HG02840 (cell line): ENCODE measurements at regions not wholly inside any gene's neighbourhood (a gene's known extent, or its start where the extent isn't known, plus 50 kb on each side); places are given as distances from the start of the nearest gene placed in this dataset.

Experiments used
- ATAC-seq: cut with Tn5 transposase; IDR thresholded peaks from one replicate; pipeline ENCODE4 v1.9.1; 2021; ENCODE audit warnings: mild to moderate bottlenecking, moderate library complexity, moderate number of reproducible peaks; ENCODE audit not compliant: unreplicated experiment, low FRiP score

DNA sequence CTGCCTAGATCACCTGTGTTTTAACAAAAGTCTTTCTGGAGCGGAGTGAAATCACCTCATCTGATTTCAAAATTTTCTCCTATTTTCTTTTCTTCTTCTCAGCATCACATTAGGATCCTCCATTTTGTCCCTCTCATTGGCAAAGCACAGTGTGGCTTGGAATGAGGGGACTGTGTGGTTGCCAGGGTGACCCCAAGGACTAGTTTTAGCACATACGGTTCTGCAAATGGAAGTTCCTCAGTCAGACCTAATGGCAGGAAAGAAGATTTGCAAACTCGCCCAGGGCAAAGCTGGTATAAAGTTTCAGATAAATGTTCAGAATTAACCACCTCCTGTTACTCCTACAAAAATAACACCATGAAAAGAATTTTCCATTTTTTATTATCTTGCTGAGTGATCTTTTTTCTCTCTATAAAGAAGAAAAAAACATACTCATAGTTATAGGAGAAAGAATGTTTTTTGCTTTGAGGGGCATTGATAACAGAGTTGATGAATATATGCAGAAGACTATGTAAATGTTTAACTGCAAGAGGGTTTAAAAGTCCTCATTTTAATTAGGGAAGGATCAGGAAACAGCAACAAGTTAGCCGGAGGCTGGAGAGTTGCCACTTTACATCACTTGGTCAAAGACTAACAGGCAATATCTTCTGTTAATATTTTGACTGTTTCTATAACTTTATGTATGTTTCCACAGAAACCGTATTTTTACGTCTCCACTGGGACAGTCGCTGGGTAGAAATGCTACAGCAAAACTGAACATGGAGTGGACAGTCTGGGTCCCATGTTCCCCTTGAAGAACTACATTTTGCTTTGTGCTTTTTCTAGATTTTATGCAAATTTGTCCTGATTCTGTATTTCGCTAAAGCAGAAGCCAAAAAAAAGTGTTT, 257.8 kb downstream of the NR2F1-AS1 start:
- no peak for ATAC-seq

DNA sequence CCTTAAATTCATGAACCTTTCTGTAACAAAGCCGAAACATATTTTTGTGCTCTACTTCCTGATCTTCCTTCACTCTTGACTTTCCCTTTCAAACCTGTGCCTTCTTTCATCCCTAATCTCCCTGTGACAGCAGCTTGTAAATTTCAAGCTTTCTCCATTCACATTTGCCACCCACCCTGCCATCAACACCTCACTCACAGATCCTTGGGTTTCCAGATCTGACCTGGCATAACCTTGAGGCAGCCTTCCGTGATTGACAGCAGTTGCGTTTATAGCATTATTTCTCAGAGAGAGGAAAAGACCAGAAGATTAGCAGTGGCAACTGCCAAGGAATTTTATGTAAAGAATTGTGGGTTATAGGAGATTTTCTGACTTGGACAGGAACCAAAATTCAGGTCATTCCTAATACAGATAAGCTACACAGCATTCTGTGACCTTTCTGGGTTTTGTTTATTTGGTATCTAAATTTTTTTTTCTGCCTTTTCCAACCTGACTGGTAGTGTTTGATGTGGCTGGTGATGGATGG, 260.0 kb downstream of the NR2F1-AS1 start:
- ATAC-seq: no peak

DNA sequence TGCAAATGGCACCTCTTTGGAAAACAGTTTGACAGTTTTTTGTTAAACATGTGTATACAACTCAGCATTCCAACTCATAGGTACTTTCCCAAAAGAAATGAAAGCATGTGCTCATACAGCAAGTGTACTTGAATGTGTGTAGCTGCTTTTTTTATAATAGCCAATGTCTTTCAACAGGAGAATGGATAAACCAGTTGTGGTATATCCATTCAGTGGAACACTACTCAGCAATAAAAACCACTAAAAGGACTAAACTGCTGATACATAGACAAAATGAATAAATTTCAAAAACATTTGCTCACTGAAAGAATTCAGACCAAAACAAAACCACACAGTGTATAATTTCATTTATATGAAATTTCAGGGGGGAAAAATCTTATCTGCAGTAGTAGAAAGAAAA, 267.3 kb downstream of the NR2F1-AS1 start:
- ATAC-seq: no peak

DNA sequence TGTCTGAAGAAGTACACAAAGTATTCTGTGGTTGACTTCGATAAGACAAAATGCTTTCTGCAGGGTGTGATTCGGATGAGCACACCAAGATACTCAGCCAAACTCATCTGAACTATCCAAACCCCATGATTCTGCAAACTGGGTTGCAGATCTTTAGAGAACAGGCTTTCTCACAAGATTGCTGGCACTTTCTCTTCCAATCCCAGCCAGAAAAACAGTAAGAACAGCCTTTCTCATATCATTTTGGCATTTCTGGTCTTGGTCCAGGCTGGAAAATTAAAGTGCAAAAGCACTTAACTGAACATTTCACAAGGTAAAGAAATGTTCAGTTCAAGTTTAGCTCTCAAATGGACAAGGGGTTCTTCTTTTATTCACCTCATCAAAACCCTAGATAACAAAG, 269.1 kb downstream of the NR2F1-AS1 start:
- no peak for ATAC-seq

DNA sequence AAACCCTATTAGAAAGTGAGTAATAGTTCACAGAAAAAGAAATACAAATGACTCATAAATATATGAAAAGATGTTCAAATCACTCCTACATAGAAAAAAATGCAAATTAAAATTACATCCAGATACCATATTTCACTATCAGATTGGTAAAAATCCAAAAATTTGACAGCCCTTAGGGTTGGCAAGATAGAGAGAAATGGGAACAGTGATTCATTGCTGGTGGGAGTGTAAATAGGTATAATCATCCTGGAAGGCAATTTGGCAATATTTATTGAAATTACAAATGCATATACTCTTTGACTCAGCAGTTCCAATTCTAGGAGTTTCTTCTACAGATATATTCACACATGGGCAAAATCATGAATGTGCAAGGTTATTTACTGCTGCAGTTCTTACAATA, 273.5 kb downstream of the NR2F1-AS1 start:
- ATAC-seq: no peak

DNA sequence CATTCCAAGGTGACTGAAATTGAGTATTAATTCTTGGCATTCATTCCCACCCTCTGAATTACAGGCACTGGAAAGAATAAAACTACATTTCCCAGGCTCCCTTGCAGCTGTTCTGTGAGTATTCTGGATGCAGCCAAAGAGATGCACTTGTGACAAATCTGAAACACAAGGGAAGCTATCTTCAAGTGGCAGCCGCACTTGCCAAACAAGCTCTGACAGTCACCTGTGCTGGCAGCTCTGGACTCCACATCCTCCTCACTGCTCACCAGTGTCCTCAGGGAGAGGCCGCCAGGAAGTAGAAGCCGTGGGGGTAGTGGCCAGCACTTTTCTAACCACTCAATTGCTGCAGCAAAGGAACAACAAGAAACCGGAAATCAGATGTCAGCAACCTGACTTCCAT, 275.0 kb downstream of the NR2F1-AS1 start:
- no peak for ATAC-seq

DNA sequence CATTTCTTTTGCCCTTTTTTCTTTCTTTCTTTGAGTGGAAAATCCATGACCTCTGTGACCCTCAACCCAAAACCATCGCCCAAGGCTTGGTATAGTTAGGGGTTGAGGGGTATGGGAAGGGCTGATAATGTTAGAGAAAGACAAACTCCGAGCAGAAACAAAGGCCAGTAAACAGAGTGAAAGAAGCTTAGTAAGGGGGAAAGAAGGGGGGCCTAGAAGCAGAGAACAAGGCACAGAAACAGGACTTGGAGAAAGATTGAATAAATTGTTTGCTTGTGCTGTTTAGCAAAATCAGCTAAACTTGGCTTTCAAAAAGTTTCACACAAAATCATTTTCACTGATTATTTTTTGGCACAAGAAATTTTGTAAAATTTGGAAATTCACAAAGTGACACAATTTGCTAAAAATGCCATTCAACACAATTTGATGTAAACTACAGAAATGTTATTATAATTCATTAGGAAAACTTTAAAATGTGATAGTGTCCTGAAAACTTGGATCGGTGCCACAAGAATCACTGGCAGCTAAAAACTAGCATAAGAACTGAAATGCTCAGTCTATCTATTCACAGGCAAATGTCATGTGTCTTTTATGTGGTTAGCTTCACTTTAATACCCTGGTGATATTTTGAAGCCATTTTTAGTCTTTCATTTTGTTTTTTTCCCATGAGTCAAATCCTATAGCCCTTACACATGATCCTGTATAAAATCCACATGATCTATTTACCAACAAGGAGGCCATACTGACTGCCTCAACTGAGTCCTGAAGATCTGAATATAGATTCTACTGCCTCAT, 276.4 kb downstream of the NR2F1-AS1 start:
- no peak for ATAC-seq

DNA sequence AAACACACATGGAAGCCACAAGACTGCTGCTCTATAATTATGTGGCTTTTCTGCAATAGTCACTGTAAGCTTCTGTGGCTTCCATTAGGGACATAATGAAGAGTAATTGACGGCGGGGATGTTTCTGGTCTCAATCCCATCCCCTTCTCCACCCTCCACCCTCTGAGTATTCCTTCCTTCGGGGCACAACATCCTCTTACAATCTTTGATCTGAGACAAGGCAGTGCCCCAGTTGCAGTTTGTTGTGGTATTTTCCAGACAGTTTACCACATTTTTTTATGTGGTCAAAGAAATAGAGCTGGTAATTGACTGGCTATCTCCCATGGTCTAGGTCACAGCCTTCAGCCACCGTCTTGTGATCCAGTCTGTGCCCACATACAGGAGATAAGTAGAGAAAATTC, 277.7 kb downstream of the NR2F1-AS1 start:
- ATAC-seq: no peak

DNA sequence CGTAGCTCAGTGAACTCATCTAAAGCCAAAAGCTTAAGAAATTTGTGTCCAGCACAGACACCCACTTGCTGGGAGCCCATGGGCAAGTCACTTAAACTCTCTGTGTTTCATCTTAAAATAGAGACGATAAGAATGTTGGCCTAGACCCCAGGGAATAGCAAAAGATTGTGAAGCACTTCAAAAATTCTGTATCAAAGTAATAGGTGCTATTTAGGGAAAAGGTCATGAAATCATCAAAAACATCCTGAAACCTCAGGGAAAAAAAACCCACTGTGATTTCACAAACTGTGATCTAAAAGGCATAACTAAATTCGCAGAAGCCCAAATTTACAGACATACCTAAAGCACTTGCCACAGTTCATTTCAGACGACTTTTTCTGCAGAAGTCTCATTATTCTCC, 278.3 kb downstream of the NR2F1-AS1 start:
- no peak for ATAC-seq

DNA sequence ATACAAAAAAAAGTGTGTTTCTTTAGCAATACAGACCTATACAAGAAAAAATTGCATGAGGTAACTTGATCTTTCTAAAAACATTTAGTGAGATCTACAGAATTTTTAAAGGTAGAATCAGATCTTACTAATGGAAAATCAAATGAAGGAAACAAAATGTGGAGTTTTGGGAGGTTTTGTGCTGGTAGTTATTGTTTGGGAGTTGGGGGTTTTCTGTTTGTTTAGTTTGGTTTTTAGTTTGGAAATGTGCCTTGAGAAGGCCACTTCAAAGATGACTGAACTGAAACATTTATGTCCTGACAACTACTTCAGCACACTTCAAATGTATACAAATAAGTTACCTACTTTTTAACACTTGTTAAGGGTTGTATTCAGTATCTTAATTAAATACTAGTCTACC, 280.1 kb downstream of the NR2F1-AS1 start:
- ATAC-seq: no peak

DNA sequence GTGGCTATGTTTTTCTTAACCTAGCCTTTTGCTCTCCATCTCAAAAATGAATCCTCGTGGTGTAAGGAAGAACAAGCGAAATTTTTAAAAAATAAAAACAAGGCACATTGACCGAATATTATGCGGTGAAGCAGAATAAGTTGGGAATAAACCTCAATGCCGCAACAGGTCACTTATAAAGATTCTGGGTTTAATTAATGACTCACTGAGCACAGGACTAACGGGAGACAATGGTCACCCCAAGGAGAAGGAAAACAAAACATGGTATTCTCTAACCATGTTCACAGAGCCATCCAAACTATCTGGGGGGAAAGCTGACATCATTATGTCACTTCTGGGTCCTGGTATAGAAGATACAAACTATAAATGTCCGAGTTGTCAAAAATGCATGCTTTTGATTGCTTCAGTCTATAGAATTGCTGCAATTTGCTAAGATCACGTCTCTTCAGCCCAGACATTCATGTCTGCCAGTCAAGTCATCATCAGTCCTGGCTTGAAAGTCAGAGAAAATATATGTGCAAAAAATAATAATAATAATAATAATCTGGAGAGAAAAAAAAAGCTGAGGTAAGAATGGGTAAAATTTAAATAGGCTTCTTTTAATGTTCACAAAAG, 280.6 kb downstream of the NR2F1-AS1 start:
- ATAC-seq: no peak

DNA sequence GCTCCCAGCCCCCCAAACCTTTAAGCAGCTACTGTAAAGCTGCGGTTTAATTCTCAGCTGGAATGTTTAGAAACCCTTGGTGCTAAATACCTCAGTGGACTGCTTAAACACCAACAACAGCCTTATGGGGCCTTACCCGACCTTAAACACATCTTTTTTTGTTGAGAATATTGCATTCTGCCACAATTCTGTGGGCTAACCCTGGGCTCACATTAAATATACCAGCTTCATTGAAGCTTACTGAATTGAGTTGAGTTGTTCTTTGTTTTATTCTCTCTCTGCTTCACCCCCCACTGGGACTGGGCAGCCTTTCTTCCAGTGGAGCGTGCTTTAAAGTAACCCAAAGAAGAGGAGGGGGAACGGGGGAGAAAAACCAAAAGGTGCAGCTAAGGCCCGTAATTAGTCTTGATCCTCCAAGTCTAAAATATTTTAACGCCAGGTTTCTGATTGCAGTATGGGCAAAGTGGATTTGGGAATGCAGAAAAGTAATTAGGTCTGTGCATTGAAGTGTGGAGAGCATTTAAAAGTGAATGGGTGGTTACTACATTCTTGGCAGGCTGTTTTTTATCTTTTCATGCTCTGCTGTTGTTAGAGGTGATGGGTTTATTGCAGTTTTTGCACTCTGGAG, 281.2 kb downstream of the NR2F1-AS1 start:
- ATAC-seq: no peak

DNA sequence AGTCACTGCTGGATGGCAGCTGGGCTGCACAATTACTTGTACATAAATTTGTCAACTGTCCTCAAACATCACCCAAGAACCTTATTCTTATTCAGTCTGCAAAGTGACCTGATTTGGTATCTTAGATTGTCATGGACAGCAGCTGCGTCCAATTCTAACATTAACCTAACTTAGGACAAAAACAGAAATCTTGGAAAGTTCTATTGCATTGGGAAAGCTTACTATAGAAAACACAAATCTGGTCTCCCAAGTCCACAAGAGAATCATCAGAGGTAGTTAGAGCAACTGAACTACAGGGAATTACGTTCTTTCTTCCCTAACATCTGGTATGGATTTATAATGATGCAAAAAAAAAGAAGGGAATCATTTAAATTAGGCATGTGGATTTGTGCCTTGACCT, 283.9 kb downstream of the NR2F1-AS1 start:
- no peak for ATAC-seq

DNA sequence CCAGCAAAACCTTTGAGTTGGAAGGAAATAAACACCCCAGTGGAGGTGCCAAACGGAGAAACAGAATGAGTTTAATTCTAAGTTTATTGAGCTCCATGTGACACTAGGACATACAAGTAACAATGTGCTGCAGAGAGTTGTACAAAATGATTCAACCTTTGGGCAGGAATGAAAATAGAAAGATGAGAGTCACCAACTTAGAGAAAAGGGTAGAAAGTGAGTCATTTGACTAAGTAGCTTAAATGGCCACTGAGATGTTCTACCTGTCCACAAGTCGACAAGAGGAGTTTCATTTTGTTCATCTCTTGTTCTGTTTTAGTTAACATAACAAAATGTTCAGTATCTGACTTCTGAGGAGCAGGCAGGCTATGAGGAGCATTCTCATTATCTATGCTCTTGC, 284.7 kb downstream of the NR2F1-AS1 start:
- ATAC-seq: no peak

DNA sequence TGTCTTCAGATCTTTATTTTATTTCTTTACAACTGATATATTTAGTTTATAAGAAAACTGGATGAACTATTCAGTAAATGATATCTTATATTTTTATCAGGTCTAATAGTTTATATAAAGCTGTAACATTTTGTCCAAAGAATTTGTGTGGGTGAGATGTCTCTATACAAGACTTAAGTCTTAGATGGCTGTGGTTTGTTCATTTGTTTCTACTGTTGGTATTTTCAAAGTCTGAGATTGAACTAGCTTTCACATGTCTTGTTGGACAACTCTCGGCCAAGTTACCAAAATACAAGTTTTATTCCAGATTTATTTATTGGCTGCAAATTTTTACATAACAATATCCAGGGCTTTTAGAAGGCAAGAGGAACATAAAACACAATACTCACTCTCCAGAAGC, 286.0 kb downstream of the NR2F1-AS1 start:
- ATAC-seq: no peak

DNA sequence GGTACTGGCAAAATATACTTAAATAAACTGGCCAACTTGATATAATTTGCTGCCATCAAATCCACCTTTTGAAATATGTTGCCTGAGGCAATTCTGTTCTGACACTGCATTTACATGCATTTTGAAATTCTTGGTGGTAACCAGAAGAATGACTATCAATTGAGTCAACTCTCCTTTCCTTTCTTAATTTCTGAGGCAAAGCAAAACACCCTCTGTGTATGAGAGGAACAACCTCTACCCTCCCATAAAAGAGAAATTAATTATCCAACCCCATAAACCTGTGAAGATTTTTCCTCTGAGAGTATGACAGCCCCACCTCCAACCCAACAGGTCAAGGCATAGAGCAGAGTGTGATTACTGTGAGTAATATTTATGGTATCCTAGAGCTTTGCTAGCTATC, 286.8 kb downstream of the NR2F1-AS1 start:
- ATAC-seq: no peak

DNA sequence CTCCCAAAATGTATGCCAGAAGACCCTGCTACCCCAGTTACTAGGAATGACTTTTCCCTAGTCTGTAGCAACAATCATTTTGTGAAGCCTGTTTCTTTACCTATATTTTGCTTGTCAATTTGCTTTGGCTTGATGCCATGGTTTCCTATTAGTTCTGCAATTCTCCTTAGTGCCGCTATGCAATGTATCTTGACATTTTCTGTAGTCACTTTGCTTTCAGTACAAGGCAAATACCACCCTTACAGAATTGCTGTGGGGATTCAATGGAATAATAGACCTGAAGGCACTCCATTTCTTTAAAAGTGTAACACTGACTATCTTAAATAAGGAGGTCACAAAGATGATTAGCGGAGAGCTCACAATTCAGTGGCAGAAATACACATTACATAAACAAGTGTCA, 291.1 kb downstream of the NR2F1-AS1 start:
- ATAC-seq: no peak

DNA sequence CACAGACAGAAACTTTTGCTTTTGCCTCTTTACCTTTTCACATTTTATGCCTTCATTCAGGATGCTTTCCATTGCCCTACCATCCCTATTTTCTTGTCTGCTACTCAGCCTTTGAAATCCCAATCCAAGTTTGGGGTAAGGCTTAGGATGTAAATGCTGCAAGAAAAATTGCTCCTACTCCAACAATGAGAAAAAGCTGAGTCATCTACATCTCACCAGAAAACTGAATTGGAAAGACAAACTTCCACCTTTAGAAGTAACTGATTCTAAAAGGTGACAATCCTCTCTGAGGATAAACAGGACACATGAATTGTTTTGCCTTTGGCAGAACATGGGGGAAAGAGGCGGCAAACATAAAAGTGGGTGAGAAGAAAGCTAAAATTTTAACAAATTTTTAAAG, 295.6 kb downstream of the NR2F1-AS1 start:
- no peak for ATAC-seq

DNA sequence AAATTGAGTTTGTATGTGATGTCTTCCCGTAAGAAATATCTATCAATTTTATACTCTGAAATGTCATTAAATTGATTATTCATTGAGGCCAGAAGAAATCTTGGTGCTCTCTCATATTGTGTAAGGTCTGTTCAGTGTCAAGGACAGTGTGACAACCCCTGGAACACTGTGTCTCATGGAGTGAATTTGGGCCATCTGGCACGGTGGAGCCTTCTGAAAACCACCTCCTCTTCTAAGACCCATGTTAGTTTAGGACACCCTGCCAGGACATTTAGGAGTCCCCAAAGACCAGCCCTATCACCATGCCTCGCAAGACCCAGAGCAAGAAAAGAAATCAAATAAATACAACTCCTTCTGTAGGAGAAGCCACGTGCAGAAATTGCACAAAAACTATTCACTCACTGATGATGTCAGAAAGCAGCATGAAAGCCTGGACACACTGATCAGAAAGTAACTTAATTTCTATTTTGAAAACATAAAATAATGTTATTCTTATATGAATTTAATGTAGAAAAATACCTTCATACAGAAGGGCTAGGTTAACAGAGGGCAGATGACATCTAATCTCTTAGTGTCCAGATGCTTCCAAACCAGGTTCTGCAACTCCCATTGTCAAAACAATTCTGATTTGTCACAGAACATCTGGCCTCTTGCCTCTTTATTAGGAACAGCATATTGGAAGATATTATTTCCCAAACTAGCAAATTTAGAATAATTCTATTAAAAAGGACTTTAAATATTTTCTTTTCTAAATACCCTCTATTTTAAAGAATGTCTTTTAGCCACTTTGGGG, 298.8 kb downstream of the NR2F1-AS1 start:
- no peak for ATAC-seq

DNA sequence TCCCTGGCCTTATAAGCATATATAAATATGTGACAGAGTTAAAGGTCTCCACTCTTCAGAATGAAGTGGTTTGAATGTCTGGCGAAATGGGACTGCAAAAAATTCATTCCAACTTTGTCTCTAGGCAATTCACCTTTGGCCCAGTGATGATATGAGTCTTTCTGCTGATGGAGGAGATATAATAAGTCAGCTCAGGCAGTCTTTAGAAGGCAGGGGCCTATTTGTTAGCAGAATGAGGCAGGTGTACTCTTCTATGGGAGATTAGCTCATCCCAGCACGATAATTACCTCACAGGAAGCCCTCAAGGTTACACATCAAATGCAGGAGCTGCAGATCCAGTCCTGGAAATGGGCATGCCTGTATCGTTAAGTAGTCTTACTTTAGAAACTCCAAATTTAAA, 300.5 kb downstream of the NR2F1-AS1 start:
- no peak for ATAC-seq
